Panc1 (cell line): ENCODE measurements at regions not wholly inside any gene's neighbourhood (a gene's known extent, or its start where the extent isn't known, plus 50 kb on each side); places are given as distances from the start of the nearest gene placed in this dataset.

ENCODE experiments used
- ATAC-seq: fragments of 200-7000 bp; cut with Tn5 transposase; 2 replicates; pipeline ENCODE4 v1.9.1; 2020; ENCODE audit warnings: mild to moderate bottlenecking, moderate library complexity
- BruUV-seq: library from RNA; stranded (reverse); fragments of 400-500 nt; replicated peaks from 2 replicates; lab custom pipeline; 2021; lab: Mats Ljungman, UMichigan
- CTCF ChIA-PET: fragments of 300-600 bp; sonication (Branson Sonifier 250); formaldehyde crosslinking; loops from one replicate; lab custom pipeline; 2022; ENCODE audit warnings: antibody characterized with exemption; lab: Charles Lee
- POLR2A ChIA-PET: fragments of 300-600 bp; sonication (Branson Sonifier 250); formaldehyde crosslinking; loops from one replicate; lab custom pipeline; 2022; ENCODE audit warnings: antibody characterized with exemption; lab: Charles Lee
- DNase-seq: peaks from one replicate; pipeline ENCODE4 v3.0.0-alpha.2; 2010; ENCODE audit warnings: low read depth, low spot score
- H3K27ac ChIP-seq: 2 replicates; pipeline ENCODE4 v1.5.1; 2011; ENCODE audit warnings: mild to moderate bottlenecking, low read length, inconsistent platforms
- H3K27me3 ChIP-seq: fragments of 200-500 bp; sonication (Bioruptor generic); 2 replicates; pipeline ENCODE4 v1.6.0; 2014; ENCODE audit warnings: low read length, inconsistent platforms; ENCODE audit not compliant: control insufficient read depth, insufficient read depth
- H3K36me3 ChIP-seq: fragments of 200-500 bp; sonication (Bioruptor generic); 2 replicates; pipeline ENCODE4 v1.5.1; 2014; ENCODE audit warnings: inconsistent platforms, mild to moderate bottlenecking, low read length, moderate library complexity; ENCODE audit not compliant: control insufficient read depth, insufficient read depth
- H3K4me1 ChIP-seq: 2 replicates; pipeline ENCODE4 v1.5.1; 2011; ENCODE audit warnings: inconsistent platforms, mild to moderate bottlenecking, low read length, moderate library complexity; ENCODE audit not compliant: control insufficient read depth, insufficient read depth
- H3K4me3 ChIP-seq, 2 experiments: 2 replicates each; pipeline ENCODE4 v1.5.1; 2011 to 2012; ENCODE audit warnings: low read depth in 2 of 2, low read length in 2 of 2, mild to moderate bottlenecking in 2 of 2, inconsistent platforms in 1 of 2, moderate library complexity in 1 of 2
- H3K9me3 ChIP-seq: fragments of 200-500 bp; sonication (Bioruptor generic); 2 replicates; pipeline ENCODE4 v1.5.1; 2014; ENCODE audit warnings: low read depth, mild to moderate bottlenecking, inconsistent platforms, low read length, moderate library complexity; ENCODE audit not compliant: control insufficient read depth, insufficient read depth
- CTCF ChIP-seq: fragments of 450-650 bp; IDR thresholded peaks from 2 replicates; pipeline ENCODE4 v1.5.1; 2017; ENCODE audit warnings: mild to moderate bottlenecking
- POLR2AphosphoS5 ChIP-seq: IDR thresholded peaks from 2 replicates; pipeline ENCODE4 v1.6.1; 2012; ENCODE audit warnings: mild to moderate bottlenecking, low read depth, low read length, moderate library complexity
- REST ChIP-seq, 2 experiments: IDR thresholded peaks; 2 replicates each; pipeline ENCODE4 v1.6.1; 2011 to 2012; ENCODE audit warnings: low read depth in 2 of 2, control low read depth in 1 of 2, low read length in 1 of 2, mild to moderate bottlenecking in 1 of 2, moderate library complexity in 1 of 2; ENCODE audit not compliant: insufficient read depth in 1 of 2
- SIN3A ChIP-seq: IDR thresholded peaks from 2 replicates; pipeline ENCODE4 v1.6.1; 2012; ENCODE audit warnings: low read depth, mild to moderate bottlenecking, low read length, moderate library complexity, borderline replicate concordance; ENCODE audit not compliant: insufficient read depth
- TCF7L2 ChIP-seq: IDR thresholded peaks from 2 replicates; pipeline ENCODE4 v1.6.1; 2011; ENCODE audit warnings: mild to moderate bottlenecking, low read depth, low read length, inconsistent platforms
- in situ Hi-C: cut with HindIII; loops from 2 replicates; pipeline ENCODE4 v1.10.0; 2016; ENCODE audit warnings: low sequenced_read_pairs, low pct_unique_long_range_greater_than_20kb
- intact Hi-C: fragments of 100-400 bp; cut with micrococcal nuclease; formaldehyde crosslinking; loops from one replicate; pipeline ENCODE4 v1.10.0; 2022; ENCODE audit not compliant: unreplicated experiment

GRCh38 chr9:107739601-107740082 lies 250.1 kb upstream of the KLF4 start:
- no peak overlapping the region for H3K4me3 ChIP-seq
- intact Hi-C loops (no loop called here), in situ Hi-C loops (no loop called here)
- POLR2A ChIA-PET, result interaction anchor here (0.9 kb wide), 1 partner anchor 14 kb away, joined by 8 read pairs; no protein-coding TSS in a partner anchor
- H3K27ac ChIP-seq, result no peak overlapping the region
- H3K27me3 ChIP-seq, result no peaks in the 10 kb centered on the region
- BruUV-seq, result no TSS peak
- CTCF ChIA-PET, result no interaction called here
- no peaks in the 10 kb centered on the region for H3K4me1 ChIP-seq
- DNase-seq, result no peak
- TF ChIP-seq POLR2AphosphoS5 (no peak), REST (IDR thresholded peaks at IDR 0.05; ENCODE audit: insufficient read depth in 1 of 2, low read depth in 2 of 2, low read length in 1 of 2) (no peak), SIN3A (no peak), CTCF (no peak), TCF7L2 (no peak)
- no peaks in the 10 kb centered on the region for H3K9me3 ChIP-seq
- no peak for ATAC-seq
- no peaks in the 10 kb centered on the region for H3K36me3 ChIP-seq

- BruUV-seq, result no TSS peak
- intact Hi-C loops, result no loop called here
- ATAC-seq, result no peak
Measured at GRCh38 chr9:107738789-107739188, 249.2 kb upstream of the KLF4 start.

More at GRCh38 chr9:107738789-107739188, 249.2 kb upstream of the KLF4 start:
- TF ChIP-seq POLR2AphosphoS5 (no peak), SIN3A (no peak), TCF7L2 (no peak), CTCF (no peak), REST (IDR thresholded peaks at IDR 0.05; ENCODE audit: insufficient read depth in 1 of 2, low read depth in 2 of 2, low read length in 1 of 2) (no peak)
- H3K27me3 ChIP-seq, result no peaks in the 10 kb centered on the region
- CTCF ChIA-PET, result no interaction called here
- in situ Hi-C loops, result no loop called here
- no peaks in the 10 kb centered on the region for H3K36me3 ChIP-seq
- H3K9me3 ChIP-seq, result no peaks in the 10 kb centered on the region
- H3K4me1 ChIP-seq, result no peaks in the 10 kb centered on the region
- no peak for DNase-seq
- POLR2A ChIA-PET, result no interaction called here
- H3K27ac ChIP-seq, result no peak overlapping the region
- no peak overlapping the region for H3K4me3 ChIP-seq
